ENCODE measurements at regions not wholly inside any gene's neighbourhood (a gene's known extent, or its start where the extent isn't known, plus 50 kb on each side); places are given as distances from the start of the nearest gene placed in this dataset.

GRCh38 chr1:235006132-235006721 is 122.4 kb downstream of the TOMM20 start:
- TF ChIP-seq EP300 (IDR thresholded peaks at IDR 0.05) (no peak), POLR2AphosphoS5 (IDR thresholded peaks at IDR 0.05) (no peak), POLR2A (IDR thresholded peaks at IDR 0.05) (no peak)
- TF ChIP-seq, protein P1, sequence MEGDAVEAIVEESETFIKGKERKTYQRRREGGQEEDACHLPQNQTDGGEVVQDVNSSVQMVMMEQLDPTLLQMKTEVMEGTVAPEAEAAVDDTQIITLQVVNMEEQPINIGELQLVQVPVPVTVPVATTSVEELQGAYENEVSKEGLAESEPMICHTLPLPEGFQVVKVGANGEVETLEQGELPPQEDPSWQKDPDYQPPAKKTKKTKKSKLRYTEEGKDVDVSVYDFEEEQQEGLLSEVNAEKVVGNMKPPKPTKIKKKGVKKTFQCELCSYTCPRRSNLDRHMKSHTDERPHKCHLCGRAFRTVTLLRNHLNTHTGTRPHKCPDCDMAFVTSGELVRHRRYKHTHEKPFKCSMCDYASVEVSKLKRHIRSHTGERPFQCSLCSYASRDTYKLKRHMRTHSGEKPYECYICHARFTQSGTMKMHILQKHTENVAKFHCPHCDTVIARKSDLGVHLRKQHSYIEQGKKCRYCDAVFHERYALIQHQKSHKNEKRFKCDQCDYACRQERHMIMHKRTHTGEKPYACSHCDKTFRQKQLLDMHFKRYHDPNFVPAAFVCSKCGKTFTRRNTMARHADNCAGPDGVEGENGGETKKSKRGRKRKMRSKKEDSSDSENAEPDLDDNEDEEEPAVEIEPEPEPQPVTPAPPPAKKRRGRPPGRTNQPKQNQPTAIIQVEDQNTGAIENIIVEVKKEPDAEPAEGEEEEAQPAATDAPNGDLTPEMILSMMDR (IDR thresholded peaks at IDR 0.05), result no peak
- Histone ChIP-seq H3K4me3 (no peak overlapping the region), H3K9me3 (no peaks in the 10 kb centered on the region), H3K4me1 (peaks cover 0 to 2% (median 0%) of the 10 kb centered on the region in 3 donors), H3K36me3 (no peaks in the 10 kb centered on the region), H3K27me3 (no peaks in the 10 kb centered on the region), H3K27ac (no peak overlapping the region)
- 86 to 100% methylated on average over 1 of the region's 1 CpG for WGBS, 2 donors (ENCODE audit: low coverage in 1 of 2)
- ATAC-seq, result no peak

- no peak for TF ChIP-seq EP300 (IDR thresholded peaks at IDR 0.05)
- TF ChIP-seq POLR2A (IDR thresholded peaks at IDR 0.05), result no peak
- TF ChIP-seq, protein P1 (IDR thresholded peaks at IDR 0.05), result no peak
- TF ChIP-seq POLR2AphosphoS5 (IDR thresholded peaks at IDR 0.05), result no peak
- WGBS, 2 donors (ENCODE audit: low coverage in 1 of 2), result 86 to 87% methylated on average over 3 of the region's 3 CpGs
These were observed 123.7 kb downstream of the TOMM20 start for GRCh38 chr1:235004840-235005391.

DNA sequence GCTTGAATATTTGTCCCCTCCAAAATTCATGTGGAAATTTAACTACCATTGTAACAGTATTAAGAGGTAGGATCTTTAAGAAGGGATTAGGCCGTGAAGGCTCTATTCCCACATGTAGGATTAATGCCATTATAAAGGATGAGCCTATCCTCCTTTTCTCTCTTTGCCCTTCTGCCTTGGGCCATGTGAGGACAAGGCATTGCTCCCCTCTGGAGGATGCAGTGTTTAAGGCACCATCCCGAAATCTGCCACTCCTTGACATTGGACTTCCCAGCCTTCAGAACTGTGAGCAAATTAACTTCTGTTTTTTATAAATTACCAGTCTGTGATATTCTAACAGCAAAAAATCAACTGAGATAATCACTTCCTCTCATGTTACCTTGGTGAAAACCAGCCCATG is 124.4 kb downstream of the TOMM20 start:
- Histone ChIP-seq H3K27ac (no peak overlapping the region), H3K4me1 (peaks cover 0 to 13% (median 0%) of the 10 kb centered on the region in 3 donors), H3K27me3 (no peaks in the 10 kb centered on the region), H3K9me3 (no peaks in the 10 kb centered on the region), H3K36me3 (no peaks in the 10 kb centered on the region), H3K4me3 (no peak overlapping the region)
- ATAC-seq, result no peak
- WGBS, 2 donors (ENCODE audit: low coverage in 1 of 2), result 70 to 100% methylated on average over 1 to 2 of the region's 2 CpGs
- TF ChIP-seq POLR2A (IDR thresholded peaks at IDR 0.05) (no peak), POLR2AphosphoS5 (IDR thresholded peaks at IDR 0.05) (no peak), EP300 (IDR thresholded peaks at IDR 0.05) (no peak)
- TF ChIP-seq, protein P1 (IDR thresholded peaks at IDR 0.05), result no peak

More at GRCh38 chr1:235004840-235005391, 123.7 kb downstream of the TOMM20 start:
- H3K36me3 ChIP-seq, result no peaks in the 10 kb centered on the region
- H3K9me3 ChIP-seq, result no peaks in the 10 kb centered on the region
- H3K4me1 ChIP-seq, result peaks cover 0 to 13% (median 0%) of the 10 kb centered on the region in 3 donors
- no peaks in the 10 kb centered on the region for H3K27me3 ChIP-seq
- no peak overlapping the region for H3K4me3 ChIP-seq
- no peak overlapping the region for H3K27ac ChIP-seq
- ATAC-seq, result no peak

- Histone ChIP-seq H3K36me3 (no peaks in the 10 kb centered on the region), H3K27ac (no peak overlapping the region), H3K27me3 (no peaks in the 10 kb centered on the region), H3K4me3 (no peak overlapping the region), H3K4me1 (peaks cover 2 to 27% (median 14%) of the 10 kb centered on the region in 3 donors), H3K9me3 (no peaks in the 10 kb centered on the region)
- 86 to 100% methylated on average over 4 to 7 of the region's 10 CpGs for WGBS, 2 donors (ENCODE audit: low coverage in 1 of 2)
- ATAC-seq, result no peak
- TF ChIP-seq, protein P1 (IDR thresholded peaks at IDR 0.05), result no peak
- TF ChIP-seq POLR2AphosphoS5 (IDR thresholded peaks at IDR 0.05) (no peak), POLR2A (IDR thresholded peaks at IDR 0.05) (no peak), EP300 (IDR thresholded peaks at IDR 0.05) (no peak)
These were observed 125.8 kb downstream of the TOMM20 start for GRCh38 chr1:235002706-235003300.
